AG04449 (cell line): ENCODE measurements at regions not wholly inside any gene's neighbourhood (a gene's known extent, or its start where the extent isn't known, plus 50 kb on each side); places are given as distances from the start of the nearest gene placed in this dataset.
"Not testable (repeated sequence)": the region's sequence is repeated elsewhere in the genome, so short reads cannot be mapped to it uniquely, and the experiment has no call there.

ENCODE experiments used
- CTCF ChIA-PET: fragments of 350-600 bp; formaldehyde crosslinking; extraction: SDS; loops from one replicate; lab custom pipeline; 2021; ENCODE audit warnings: antibody characterized with exemption; lab: Yijun Ruan, JAX
- POLR2A ChIA-PET: fragments of 400-600, 350-600 bp; formaldehyde crosslinking; extraction: SDS; loops from one replicate; lab custom pipeline; 2020; ENCODE audit warnings: antibody characterized with exemption, inconsistent platforms; lab: Yijun Ruan, JAX
- DNase-seq: peaks from one replicate; pipeline ENCODE4 v3.0.0-alpha.2; 2010; ENCODE audit warnings: low read depth, low spot score
- H3K4me3 ChIP-seq: 2 replicates; pipeline ENCODE4 v1.5.1; 2011; ENCODE audit warnings: low read depth, mild to moderate bottlenecking, control low read depth, low read length
- TF ChIP-seq, protein P1 (sequence below): IDR thresholded peaks from one replicate; pipeline ENCODE4 v1.5.1; 2011; ENCODE audit warnings: mild to moderate bottlenecking, moderate library complexity, low read length, control low read depth, inconsistent platforms; ENCODE audit not compliant: insufficient read depth; ENCODE audit errors: missing control alignments

DNA sequence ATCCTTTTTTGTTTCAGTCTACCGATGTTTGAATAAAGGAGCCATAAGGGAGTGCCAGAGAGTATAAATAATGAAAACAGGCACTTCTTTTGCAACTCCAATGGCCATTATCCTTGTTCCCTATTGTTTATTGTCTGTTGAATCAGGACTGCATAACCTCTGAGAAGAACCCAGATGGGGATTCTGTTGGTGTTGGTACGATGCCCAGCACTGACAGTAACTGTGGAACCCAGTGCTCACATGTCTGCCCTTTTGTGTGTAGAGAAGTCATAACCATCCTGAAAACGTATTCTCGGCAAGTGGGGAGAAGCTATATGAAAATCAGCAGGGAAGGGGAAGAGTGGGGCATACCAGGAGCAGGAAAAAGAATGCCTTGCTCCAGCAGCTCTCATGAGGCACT is 195.1 kb upstream of the EDNRA start:
- TF ChIP-seq, protein P1, sequence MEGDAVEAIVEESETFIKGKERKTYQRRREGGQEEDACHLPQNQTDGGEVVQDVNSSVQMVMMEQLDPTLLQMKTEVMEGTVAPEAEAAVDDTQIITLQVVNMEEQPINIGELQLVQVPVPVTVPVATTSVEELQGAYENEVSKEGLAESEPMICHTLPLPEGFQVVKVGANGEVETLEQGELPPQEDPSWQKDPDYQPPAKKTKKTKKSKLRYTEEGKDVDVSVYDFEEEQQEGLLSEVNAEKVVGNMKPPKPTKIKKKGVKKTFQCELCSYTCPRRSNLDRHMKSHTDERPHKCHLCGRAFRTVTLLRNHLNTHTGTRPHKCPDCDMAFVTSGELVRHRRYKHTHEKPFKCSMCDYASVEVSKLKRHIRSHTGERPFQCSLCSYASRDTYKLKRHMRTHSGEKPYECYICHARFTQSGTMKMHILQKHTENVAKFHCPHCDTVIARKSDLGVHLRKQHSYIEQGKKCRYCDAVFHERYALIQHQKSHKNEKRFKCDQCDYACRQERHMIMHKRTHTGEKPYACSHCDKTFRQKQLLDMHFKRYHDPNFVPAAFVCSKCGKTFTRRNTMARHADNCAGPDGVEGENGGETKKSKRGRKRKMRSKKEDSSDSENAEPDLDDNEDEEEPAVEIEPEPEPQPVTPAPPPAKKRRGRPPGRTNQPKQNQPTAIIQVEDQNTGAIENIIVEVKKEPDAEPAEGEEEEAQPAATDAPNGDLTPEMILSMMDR: no peak
- ChIA-PET CTCF (no interaction called here), POLR2A (no interaction called here)
- no peak overlapping the region for H3K4me3 ChIP-seq
- DNase-seq: peak; percentile 17

DNA sequence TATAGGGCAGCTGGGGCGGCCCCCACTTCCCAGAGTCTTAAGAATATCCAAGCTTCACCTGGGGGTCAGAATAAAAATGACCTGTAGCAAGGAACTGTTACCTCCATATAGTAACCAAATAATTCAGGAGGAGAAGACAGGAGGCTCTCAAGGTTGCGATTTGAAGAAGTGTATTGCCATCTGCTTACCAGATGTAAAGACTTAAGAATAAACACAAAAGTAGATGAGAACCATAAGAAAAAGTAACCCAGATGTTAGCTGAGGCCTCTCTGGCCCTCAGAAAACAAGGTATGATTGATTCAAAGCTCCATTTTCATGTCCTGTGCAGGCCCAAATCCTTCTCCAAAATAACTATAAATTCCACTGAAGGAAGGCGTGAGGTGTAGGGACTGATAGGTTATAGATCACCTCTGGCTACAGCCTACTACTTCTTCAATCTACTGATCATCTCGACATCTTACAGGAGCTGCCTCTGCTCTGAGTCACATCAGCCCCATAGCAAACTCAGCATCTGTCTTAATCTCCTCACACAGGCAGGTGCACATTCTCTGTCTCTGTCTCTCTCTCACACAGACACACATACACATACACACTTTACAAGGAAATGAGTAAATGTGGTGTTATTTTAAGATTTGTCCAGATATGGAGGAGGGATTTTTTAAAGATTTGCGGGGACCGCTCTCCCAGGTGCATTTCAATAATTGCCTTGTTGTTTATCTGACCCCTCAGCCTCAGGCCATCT is 193.9 kb upstream of the EDNRA start:
- DNase-seq: no peak
- H3K4me3 ChIP-seq: no peak overlapping the region
- POLR2A ChIA-PET: no interaction called here
- CTCF ChIA-PET: no interaction called here
- TF ChIP-seq, protein P1: no peak

DNA sequence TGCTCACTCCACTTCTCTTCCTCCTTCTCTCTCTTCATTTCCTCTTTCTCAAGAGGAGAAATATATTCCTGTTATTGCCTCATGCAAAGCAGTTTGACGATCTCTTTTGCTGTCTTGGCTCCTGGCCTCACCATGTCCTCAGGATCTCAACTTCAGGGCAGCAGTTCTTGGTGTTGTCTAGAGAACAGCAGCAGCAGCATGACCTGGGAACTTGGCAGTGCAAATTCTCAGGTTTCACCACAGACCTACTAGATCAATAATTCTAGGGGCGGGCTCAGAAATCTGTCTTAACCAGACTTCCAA is 193.4 kb upstream of the EDNRA start:
- no peak for DNase-seq
- TF ChIP-seq, protein P1: no peak
- CTCF ChIA-PET: no interaction called here
- POLR2A ChIA-PET: no interaction called here
- no peak overlapping the region for H3K4me3 ChIP-seq

DNA sequence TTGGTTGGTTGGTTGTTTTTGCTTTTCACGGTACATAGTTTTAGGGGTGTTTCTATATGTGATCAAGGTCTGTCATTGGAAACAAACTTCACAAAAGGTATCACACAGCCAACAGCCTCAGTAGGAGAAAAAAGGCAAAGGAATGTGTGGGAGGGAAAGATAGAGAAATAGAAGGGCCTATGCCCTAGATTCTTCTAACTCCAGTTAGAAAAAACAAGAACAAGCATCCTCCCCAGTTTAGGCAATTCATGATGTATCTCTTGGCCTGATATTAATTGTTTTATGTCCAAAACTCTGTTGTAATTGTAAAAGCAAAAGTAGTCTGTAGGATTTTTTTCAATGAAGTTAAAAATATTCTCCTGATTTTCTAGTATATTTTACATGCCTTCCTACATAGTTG is 192.4 kb upstream of the EDNRA start:
- CTCF ChIA-PET: no interaction called here
- TF ChIP-seq, protein P1: no peak
- POLR2A ChIA-PET: no interaction called here
- no peak overlapping the region for H3K4me3 ChIP-seq
- no peak for DNase-seq

DNA sequence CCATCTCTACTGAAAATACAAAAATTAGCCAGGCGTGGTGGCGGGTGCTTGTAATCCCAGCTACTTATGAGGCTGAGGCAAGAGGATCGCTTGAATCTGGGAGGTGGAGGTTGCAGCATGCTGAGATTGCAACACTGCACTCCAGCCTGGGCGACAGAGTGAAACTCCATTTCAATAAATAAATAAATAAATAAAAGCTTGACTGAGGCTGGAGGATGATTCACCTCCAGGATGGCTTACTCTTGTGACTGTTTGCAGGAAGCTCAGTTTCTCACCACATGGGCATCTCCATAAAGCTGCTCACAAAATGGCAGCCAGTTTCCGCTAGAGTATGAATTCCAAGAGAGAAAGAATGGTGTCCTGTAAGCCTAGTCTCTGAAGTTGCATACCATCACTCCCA is 191.7 kb upstream of the EDNRA start:
- no peak for DNase-seq
- TF ChIP-seq, protein P1: no peak
- no peak overlapping the region for H3K4me3 ChIP-seq
- ChIA-PET POLR2A (no interaction called here), CTCF (no interaction called here)

DNA sequence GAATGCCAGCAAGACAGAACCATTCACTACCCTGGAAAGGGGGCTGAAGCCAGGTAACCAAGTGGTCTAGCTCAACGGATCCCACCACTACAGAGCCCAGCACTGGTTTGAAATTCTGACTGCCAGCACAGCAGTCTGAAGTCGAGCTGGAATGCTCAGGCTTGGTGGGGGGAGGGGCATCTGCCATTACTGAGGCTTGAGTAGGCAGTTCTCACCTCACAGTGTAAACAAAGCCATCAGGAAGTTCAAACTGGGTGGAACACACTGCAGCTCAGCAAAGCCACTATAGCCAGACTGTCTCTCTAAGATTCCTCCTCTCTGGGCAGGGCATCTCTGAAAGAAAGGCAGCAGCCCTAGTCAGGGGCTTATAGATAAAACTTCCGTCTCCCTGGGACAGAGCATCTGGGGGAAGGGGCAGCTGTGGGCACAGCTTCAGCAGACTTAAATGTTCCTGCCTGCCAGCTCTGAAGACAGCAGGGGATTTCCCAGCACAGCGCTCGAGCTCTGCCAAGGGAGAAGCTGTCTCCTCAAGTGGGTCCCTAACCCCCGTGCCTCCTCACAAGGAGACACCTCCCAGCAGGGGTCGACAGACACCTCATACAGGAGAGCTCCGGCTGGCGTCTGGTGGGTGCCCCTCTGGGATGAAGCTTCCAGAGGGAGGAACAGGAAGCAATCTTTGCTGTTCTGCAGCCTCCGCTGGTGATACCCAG is 188.1 kb upstream of the EDNRA start:
- DNase-seq, H3K4me3 ChIP-seq, POLR2A ChIA-PET, CTCF ChIA-PET: not testable (repeated sequence)

DNA sequence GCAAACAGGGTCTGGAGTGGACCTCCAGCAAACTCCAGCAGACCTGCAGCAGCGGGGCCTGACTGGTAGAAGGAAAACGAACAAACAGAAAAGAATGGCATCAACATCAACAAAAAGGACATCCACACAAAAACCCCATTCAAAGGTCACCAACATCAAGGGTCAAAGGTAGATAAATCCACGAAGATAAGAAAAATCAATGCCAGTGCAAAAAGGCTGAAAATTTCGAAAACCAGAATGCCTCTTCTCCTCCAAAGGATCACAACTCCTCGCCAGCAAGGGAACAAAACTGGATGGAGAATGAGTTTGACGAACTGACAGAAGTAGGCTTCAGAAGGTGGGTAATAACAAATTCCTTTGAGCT is 187.6 kb upstream of the EDNRA start:
- DNase-seq, H3K4me3 ChIP-seq, POLR2A ChIA-PET, CTCF ChIA-PET: not testable (repeated sequence)
